HCT116 (cell line): ENCODE measurements at regions not wholly inside any gene's neighbourhood (a gene's known extent, or its start where the extent isn't known, plus 50 kb on each side); places are given as distances from the start of the nearest gene placed in this dataset.

ENCODE experiments used
- CTCF ChIP-seq, 3 experiments: fragments of 200-600 bp in 1 of 3; sonication (generic) in 1 of 3; IDR thresholded peaks in 2 of 3; conservative IDR thresholded peaks in 1 of 3; 2 replicates each; pipeline ENCODE4 v1.5.1; 2012 to 2017; ENCODE audit warnings: low read depth in 2 of 3, low read length in 2 of 3, antibody characterized with exemption in 1 of 3, borderline replicate concordance in 1 of 3, control low read depth in 1 of 3, mild to moderate bottlenecking in 1 of 3, mixed read lengths in 1 of 3, mixed run types in 1 of 3, moderate library complexity in 1 of 3; ENCODE audit not compliant: insufficient read depth in 1 of 3
- EZH2 ChIP-seq: fragments of 200-600 bp; sonication (generic); IDR thresholded peaks from 2 replicates; pipeline ENCODE4 v1.6.1; 2017; ENCODE audit warnings: antibody characterized with exemption, mixed run types
- EZH2phosphoT487 ChIP-seq: fragments of 200-600 bp; IDR thresholded peaks from 2 replicates; pipeline ENCODE4 v1.6.1; 2018; ENCODE audit warnings: antibody characterized with exemption, borderline replicate concordance
- FOSL1 ChIP-seq: IDR thresholded peaks from 2 replicates; pipeline ENCODE4 v1.6.1; 2012; ENCODE audit warnings: low read depth
- POLR2A ChIP-seq: IDR thresholded peaks from 2 replicates; pipeline ENCODE4 v1.7.0; 2011; ENCODE audit warnings: borderline replicate concordance; ENCODE audit not compliant: insufficient read depth, insufficient read length; ENCODE audit errors: extremely low read depth
- POLR2AphosphoS5 ChIP-seq: IDR thresholded peaks from 2 replicates; pipeline ENCODE4 v1.6.1; 2011; ENCODE audit warnings: mild to moderate bottlenecking, low read depth, low read length, moderate library complexity
- RAD21 ChIP-seq: IDR thresholded peaks from 2 replicates; pipeline ENCODE4 v1.6.1; 2012; ENCODE audit warnings: low read depth, mild to moderate bottlenecking
- TCF7L2 ChIP-seq: IDR thresholded peaks from 2 replicates; pipeline ENCODE4 v1.7.0; 2011; ENCODE audit warnings: borderline replicate concordance, inconsistent platforms; ENCODE audit not compliant: insufficient read depth, insufficient read length; ENCODE audit errors: extremely low read depth
- ZBTB33 ChIP-seq: IDR thresholded peaks from 2 replicates; pipeline ENCODE4 v1.6.1; 2011; ENCODE audit warnings: mild to moderate bottlenecking, low read length, moderate library complexity; ENCODE audit not compliant: insufficient replicate concordance; ENCODE audit errors: extremely low read depth
- ZFX ChIP-seq: fragments of 450-650 bp; IDR thresholded peaks from 2 replicates; pipeline ENCODE4 v1.6.1; 2017
- ZNF274 ChIP-seq: fragments of 200-500 bp; sonication (Bioruptor generic); IDR thresholded peaks from 2 replicates; pipeline ENCODE4 v1.6.1; 2014; ENCODE audit warnings: mild to moderate bottlenecking, low read depth, low read length, inconsistent platforms

GRCh38 chr3:72265256-72266015, 480.5 kb upstream of the PROK2 start:
- peak; percentile 24 to 45 (median 44); a peak in 3 of 6 replicates for TF ChIP-seq CTCF (IDR thresholded peaks at IDR 0.05 in 2 of 3, conservative IDR thresholded peaks at IDR 0.05 in 1 of 3; ENCODE audit: borderline replicate concordance in 1 of 3, insufficient read depth in 1 of 3, low read depth in 2 of 3, low read length in 2 of 3)
- TF ChIP-seq RAD21 = peak; percentile 73
- TF ChIP-seq POLR2AphosphoS5 = no peak
- TF ChIP-seq EZH2phosphoT487 = no peak
- no peak for TF ChIP-seq ZNF274
- no peak for TF ChIP-seq FOSL1
- no peak for TF ChIP-seq POLR2A
- TF ChIP-seq ZBTB33 = no peak
- TF ChIP-seq TCF7L2 = no peak
- TF ChIP-seq EZH2 = no peak
- no peak for TF ChIP-seq ZFX
